ENCODE measurements at regions not wholly inside any gene's neighbourhood (a gene's known extent, or its start where the extent isn't known, plus 50 kb on each side); places are given as distances from the start of the nearest gene placed in this dataset.
"Not testable (repeated sequence)": the region's sequence is repeated elsewhere in the genome, so short reads cannot be mapped to it uniquely, and the experiment has no call there.

GRCh38 chr6:145564553-145564952 lies 170.8 kb downstream of the EPM2A start:
- TF ChIP-seq, protein P1, sequence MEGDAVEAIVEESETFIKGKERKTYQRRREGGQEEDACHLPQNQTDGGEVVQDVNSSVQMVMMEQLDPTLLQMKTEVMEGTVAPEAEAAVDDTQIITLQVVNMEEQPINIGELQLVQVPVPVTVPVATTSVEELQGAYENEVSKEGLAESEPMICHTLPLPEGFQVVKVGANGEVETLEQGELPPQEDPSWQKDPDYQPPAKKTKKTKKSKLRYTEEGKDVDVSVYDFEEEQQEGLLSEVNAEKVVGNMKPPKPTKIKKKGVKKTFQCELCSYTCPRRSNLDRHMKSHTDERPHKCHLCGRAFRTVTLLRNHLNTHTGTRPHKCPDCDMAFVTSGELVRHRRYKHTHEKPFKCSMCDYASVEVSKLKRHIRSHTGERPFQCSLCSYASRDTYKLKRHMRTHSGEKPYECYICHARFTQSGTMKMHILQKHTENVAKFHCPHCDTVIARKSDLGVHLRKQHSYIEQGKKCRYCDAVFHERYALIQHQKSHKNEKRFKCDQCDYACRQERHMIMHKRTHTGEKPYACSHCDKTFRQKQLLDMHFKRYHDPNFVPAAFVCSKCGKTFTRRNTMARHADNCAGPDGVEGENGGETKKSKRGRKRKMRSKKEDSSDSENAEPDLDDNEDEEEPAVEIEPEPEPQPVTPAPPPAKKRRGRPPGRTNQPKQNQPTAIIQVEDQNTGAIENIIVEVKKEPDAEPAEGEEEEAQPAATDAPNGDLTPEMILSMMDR (IDR thresholded peaks at IDR 0.05; ENCODE audit: unreplicated experiment), result no peak
- DNase-seq (ENCODE audit: low spot score in 2 of 2, unreplicated experiment in 2 of 2), result no peak
- no peak overlapping the region for H3K27ac Mint-ChIP-seq
- no peaks in the 10 kb centered on the region for H3K36me3 Mint-ChIP-seq
- H3K4me1 Mint-ChIP-seq, result peaks cover 4% of the 10 kb centered on the region
- H3K27me3 Mint-ChIP-seq (ENCODE audit: low read depth), result no peaks in the 10 kb centered on the region
- H3K9me3 Mint-ChIP-seq, result no peaks in the 10 kb centered on the region
- no peak overlapping the region for H3K4me3 Mint-ChIP-seq

- DNase-seq (ENCODE audit: low spot score in 2 of 2, unreplicated experiment in 2 of 2), result no peak
- Mint-ChIP-seq H3K36me3 (no peaks in the 10 kb centered on the region), H3K4me3 (no peak overlapping the region), H3K4me1 (no peaks in the 10 kb centered on the region), H3K27ac (no peak overlapping the region), H3K9me3 (peaks cover 10% of the 10 kb centered on the region), H3K27me3 (ENCODE audit: low read depth) (no peaks in the 10 kb centered on the region)
- TF ChIP-seq, protein P1 (IDR thresholded peaks at IDR 0.05; ENCODE audit: unreplicated experiment), result no peak
Observed at GRCh38 chr6:145567684-145568252, 167.6 kb downstream of the EPM2A start.

- no peak for DNase-seq (ENCODE audit: low spot score in 2 of 2, unreplicated experiment in 2 of 2)
- Mint-ChIP-seq H3K27me3 (ENCODE audit: low read depth) (no peaks in the 10 kb centered on the region), H3K36me3 (peaks cover 1% of the 10 kb centered on the region), H3K9me3 (peaks cover 20% of the 10 kb centered on the region), H3K27ac (no peak overlapping the region), H3K4me3 (no peak overlapping the region), H3K4me1 (no peaks in the 10 kb centered on the region)
- TF ChIP-seq, protein P1 (IDR thresholded peaks at IDR 0.05; ENCODE audit: unreplicated experiment), result no peak
Observed at GRCh38 chr6:145569140-145569539, 166.2 kb downstream of the EPM2A start.

DNA sequence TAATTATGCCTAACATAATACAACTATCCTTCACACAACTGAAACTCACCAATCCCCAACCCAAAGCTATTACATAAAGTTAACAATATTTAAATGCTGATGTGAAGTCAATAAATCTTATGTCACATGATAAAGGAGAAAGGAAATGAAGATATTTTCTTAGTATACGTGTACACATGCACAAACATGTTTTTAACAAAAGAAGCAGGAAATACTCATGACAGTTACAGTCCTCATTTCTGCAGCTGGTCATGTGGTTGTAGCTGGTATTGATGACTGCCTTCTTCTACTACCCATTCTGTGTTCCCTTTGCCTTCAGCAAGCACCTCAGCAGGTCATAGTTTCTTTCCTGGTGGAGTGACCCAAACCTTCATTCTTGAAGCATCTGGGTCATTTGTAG lies 165.0 kb downstream of the EPM2A start:
- DNase-seq (ENCODE audit: low spot score in 2 of 2, unreplicated experiment in 2 of 2); H3K27me3 Mint-ChIP-seq (ENCODE audit: low read depth); H3K4me3 Mint-ChIP-seq; H3K27ac Mint-ChIP-seq; H3K4me1 Mint-ChIP-seq; H3K36me3 Mint-ChIP-seq: not testable (repeated sequence)
- H3K9me3 Mint-ChIP-seq, result peaks cover 32% of the 10 kb centered on the region

GRCh38 chr6:145574269-145574668 lies 161.1 kb downstream of the EPM2A start:
- H3K27ac Mint-ChIP-seq; H3K27me3 Mint-ChIP-seq (ENCODE audit: low read depth); H3K4me3 Mint-ChIP-seq; H3K4me1 Mint-ChIP-seq; DNase-seq (ENCODE audit: low spot score in 2 of 2, unreplicated experiment in 2 of 2): not testable (repeated sequence)
- Mint-ChIP-seq H3K9me3 (peaks cover 67% of the 10 kb centered on the region), H3K36me3 (peaks cover 21% of the 10 kb centered on the region)
